ENCODE measurements at regions not wholly inside any gene's neighbourhood (a gene's known extent, or its start where the extent isn't known, plus 50 kb on each side); places are given as distances from the start of the nearest gene placed in this dataset.
A peak's percentile ranks its signal among the peaks of the same experiment; 100 is the strongest.

DNA sequence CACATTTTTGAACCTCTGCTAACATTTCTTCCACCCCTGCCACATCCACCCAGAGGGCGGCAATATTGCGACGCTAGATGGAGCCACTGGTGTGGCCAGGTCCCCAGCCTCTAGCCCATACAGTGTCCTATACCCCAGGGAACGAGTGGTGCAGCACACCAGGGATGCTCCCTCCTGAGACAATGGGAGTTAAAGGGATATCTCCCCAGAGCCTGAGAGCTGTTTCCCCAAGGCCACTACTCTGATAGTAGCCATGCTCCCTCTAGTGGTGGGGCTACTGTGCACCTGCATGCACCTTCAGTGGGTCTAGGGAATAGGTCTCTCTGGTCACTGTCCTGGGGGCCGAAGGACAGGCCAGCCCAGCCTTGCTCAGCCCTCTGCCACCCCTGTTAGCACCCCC lies 336.4 kb upstream of the FSHR start:
- peak; percentile 23 for DNase-seq (ENCODE audit: low spot score)

DNA sequence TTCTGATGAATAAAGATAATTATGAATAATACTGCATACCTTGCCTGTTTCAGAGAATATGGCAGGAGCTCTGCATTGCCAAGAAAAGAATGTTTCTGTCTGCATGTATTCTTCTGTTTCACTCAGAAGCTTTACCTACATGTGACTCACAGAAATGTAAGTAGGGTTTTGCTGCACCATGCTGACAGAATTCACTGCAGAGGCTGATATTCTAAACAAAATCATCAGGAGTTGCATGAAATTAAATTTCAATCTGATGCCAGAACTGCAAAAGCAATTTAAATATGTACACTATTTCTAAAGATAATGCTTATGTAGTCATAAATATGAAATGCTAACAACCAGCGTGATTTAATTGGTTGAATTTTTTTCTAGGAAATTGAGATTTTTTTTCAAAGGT lies 332.8 kb upstream of the FSHR start:
- DNase-seq (ENCODE audit: low spot score) = no peak

DNA sequence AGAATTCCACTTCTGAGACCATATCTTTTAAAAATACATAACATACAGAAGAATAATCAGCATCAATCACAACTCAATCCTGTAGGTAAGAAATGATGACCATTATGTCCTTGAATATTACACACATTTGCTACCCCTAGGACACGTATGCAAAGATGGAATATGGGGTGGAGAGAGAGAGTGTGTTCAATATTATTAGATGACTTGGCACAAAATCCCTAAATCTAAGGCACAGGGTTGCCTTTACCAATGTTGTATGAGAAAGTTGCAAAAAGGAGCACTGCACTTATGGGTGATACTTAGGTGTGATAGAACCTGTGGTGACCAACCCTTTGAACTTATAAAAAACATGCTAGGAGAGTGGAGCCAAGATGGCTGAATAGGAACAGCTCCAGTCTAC lies 326.2 kb upstream of the FSHR start:
- no peak for DNase-seq (ENCODE audit: low spot score)

GRCh38 chr2:49465157-49465831 lies 311.0 kb upstream of the FSHR start:
- no peak for DNase-seq (ENCODE audit: low spot score)

DNA sequence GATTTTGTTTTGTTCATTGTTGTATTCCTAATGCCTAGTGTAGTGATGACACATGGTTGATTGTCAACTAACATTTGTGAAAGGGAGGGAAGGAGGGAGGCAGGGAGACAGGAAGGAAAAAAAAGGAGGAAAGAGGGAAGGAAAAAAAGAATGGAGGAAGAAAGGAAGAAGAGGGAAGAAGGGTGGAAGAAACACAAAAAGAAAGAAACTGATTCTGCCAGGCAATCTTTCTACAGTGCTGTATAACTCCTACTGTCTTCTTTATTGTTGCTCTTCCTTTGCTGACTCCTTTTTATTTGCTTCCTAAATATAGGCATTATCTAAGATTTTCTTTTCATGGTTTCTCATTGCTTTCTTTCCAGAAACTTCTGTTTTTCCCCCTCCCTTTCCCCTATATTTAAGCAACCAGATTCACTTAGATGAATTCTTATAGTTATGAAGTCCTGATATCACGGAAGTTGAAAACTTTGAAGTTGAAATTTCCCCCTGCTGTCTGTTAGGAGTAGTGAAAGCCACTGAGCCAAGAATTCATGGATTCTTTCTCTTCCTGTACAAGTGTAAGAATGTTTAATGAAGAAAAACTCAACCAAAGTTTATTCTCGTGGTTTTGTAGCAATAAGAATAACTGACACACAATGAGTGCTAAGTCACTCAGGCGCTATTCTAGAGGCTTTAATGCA lies 305.1 kb upstream of the FSHR start:
- no peak for DNase-seq (ENCODE audit: low spot score)

DNA sequence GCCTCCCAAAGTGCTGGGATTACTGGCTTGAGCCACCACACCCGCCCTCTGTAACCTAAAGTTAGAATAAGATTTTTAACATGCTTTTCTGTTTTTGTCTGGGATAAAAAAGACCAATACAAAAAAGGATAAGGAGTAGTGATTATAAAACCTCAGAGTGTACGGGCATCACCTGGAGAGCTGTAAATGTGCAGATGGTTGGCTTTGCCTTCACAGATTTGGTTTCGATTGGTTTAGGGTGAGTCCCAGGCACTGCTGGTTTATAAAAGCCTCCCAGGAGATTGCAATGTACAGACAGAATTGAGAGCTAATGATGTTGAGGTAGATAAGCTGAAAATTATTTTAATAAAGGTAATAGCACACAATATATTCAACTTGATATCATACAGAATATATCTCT lies 289.7 kb upstream of the FSHR start:
- DNase-seq (ENCODE audit: low spot score) = no peak

DNA sequence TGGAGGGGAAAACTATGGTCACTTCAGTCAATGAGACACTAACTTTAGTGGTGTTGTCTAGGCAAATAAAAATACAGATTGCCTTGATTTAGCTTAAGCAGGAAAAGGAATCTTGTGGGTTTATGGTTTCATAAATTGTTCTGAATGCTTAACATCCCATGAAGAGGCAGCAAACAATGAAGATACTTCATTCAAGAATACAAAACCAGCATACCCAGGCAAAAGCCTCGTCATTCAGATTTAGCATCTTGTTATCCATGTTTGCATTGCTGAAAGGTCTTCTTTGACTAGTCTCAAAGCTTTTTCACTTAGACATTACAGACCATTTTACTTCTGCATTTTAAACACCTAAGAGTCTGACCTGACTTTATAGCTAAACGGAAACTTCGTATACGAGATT lies 272.7 kb upstream of the FSHR start:
- DNase-seq (ENCODE audit: low spot score) = no peak

GRCh38 chr2:49416252-49416651 lies 261.9 kb upstream of the FSHR start:
- no peak for DNase-seq (ENCODE audit: low spot score)

DNA sequence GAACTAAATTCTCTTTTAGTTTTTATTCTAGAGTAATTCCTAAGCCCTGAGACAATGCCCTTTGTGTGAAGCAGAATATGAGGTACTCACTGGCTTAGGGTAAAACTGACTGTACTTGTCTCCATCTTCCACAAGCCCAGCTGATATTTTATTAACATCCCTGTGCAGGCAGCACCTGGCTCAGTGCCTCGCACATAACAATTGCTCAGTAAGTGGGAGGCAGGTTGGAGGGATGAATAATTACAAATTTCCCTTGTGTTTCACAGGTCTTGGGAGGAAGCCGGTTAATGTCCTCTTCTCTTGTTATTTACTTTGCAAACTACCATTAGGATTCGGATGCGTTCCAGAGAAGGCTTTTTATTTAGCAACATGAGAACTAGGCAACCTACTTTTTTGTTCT lies 249.8 kb upstream of the FSHR start:
- no peak for DNase-seq (ENCODE audit: low spot score)

DNA sequence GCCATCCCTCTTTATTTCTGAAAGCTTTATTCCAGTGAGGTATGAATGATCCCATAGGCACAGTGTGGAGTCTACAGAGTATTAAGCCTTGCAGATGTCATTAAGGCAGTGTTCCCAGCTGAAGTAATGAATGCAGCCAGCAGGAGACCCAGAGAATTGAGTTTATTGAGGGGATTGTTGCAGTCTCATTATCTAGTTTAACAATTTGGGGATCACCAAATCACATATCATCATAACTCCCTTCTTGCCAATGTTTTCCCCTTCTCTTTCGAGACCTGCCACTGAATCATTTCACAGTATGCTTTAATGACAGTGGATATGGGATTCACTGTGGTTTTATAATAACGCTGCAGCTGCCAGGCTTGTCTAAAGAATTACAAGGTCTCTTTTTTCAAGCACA lies 249.3 kb upstream of the FSHR start:
- no peak for DNase-seq (ENCODE audit: low spot score)

DNA sequence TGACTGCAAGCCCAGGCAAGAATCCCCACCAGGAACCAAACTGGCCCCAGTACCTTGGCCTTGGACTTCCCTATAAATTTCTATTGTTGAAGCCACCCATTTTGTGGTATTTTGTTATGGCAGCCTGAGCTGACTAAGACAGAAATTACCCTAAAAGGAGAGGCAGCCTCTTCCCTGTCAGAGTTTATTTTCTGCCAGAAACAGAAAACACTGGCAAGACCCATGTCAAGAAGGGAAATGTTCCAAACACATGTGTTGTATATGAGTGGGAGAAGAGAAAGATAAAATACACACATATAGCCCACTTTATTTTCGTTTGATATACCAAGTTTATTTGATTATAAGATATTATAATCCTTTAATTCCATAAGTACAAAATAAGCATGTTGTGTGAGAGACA lies 225.1 kb upstream of the FSHR start:
- no peak for DNase-seq (ENCODE audit: low spot score)

DNA sequence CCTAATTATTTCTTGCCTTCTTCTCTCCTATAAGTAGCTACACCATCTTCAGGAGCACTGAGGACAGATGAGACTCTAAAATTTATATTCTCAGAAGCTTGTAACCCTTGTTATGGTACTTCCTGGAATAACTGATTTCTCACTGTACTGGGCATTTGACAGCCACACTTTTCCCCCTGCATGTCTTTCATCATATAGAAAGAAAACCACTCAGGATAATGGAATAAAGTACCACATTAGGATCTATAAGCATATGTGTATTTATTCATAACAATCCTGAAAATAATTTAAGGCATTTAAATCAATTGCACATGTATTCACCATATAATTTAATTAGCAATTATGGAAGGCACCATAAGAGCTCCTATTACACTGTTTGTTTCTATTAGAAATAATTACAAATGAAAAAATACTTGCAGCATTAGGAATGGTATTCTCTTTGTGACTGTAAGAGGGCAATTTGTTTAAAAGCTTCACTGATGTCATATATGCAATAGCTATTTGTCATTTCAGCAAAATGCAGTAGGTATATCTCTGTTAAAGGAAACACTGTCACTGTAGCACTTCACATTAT lies 216.9 kb upstream of the FSHR start:
- no peak for DNase-seq (ENCODE audit: low spot score)

- DNase-seq (ENCODE audit: low spot score) = no peak
Measured at GRCh38 chr2:49369650-49370049, 215.3 kb upstream of the FSHR start.

GRCh38 chr2:49369101-49369500 lies 214.8 kb upstream of the FSHR start:
- no peak for DNase-seq (ENCODE audit: low spot score)

GRCh38 chr2:49367003-49367402 lies 212.7 kb upstream of the FSHR start:
- no peak for DNase-seq (ENCODE audit: low spot score)

GRCh38 chr2:49360407-49360767 lies 206.1 kb upstream of the FSHR start:
- DNase-seq (ENCODE audit: low spot score) = no peak

GRCh38 chr2:49359721-49360406 lies 205.5 kb upstream of the FSHR start:
- no peak for DNase-seq (ENCODE audit: low spot score)

- DNase-seq (ENCODE audit: low spot score) = no peak
Measured at GRCh38 chr2:49355611-49356010, 201.3 kb upstream of the FSHR start.

GRCh38 chr2:49351560-49351959 lies 197.2 kb upstream of the FSHR start:
- no peak for DNase-seq (ENCODE audit: low spot score)

DNA sequence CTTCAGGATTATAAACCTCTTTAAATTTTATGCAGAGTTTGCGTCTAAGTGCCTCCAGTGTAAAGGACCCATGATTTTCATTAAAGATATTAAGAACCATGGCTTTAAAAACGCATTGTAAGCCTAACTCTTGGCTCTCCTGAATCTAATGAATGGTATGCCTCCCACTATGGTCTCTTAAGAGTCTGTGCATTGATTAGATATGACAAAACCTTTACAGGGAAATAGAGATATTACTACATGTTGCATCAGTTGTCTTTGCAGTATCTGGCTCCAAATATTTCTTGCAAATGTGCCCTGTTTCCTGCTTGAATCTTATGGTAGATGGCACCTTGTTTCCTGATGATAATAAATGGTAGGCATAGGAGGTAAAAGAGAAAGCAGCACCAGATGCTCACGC lies 189.3 kb upstream of the FSHR start:
- no peak for DNase-seq (ENCODE audit: low spot score)

DNA sequence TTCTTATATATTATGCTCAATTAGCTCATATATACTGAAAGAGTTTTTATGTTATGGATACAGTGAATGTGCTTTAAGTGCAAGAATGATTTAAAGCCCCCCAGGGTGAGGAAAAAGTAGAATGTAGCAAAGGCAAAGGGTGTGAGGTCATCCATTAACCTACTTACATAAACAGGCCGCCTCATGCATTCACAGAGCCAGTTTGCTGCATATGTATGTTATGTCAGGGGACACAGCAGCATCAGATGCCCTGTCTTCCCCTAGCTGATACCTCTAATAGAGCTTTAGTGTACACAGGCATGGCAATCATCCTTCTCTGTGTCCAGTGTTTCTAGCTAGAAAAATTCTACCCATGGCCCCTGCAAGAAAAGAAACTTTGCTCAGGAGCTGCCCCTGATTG lies 187.8 kb upstream of the FSHR start:
- no peak for DNase-seq (ENCODE audit: low spot score)

- DNase-seq (ENCODE audit: low spot score) = no peak
Measured at GRCh38 chr2:49335546-49335945, 181.2 kb upstream of the FSHR start.

DNA sequence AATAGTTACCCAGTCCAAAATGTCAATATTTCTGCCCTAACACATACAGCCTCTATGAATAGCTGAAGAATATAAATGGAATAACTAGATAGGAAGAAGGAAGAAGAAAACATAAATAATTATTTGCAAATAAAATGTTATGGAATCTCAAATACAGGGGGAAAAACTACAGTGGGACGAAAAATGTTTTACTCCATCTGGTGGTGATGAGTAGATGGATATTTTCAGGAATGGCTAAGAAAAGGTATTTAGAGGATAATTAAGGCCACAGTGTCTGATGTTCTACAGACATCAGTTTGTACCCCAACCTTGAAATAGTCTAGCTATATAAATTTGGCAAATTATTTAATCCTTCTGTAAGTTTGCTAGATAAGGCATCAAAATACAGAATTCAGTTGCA lies 178.1 kb upstream of the FSHR start:
- DNase-seq (ENCODE audit: low spot score) = no peak

Data from SW480 (cell line).